HG03565 (cell line): ENCODE measurements at regions not wholly inside any gene's neighbourhood (a gene's known extent, or its start where the extent isn't known, plus 50 kb on each side); places are given as distances from the start of the nearest gene placed in this dataset.
"Not testable (repeated sequence)": the region's sequence is repeated elsewhere in the genome, so short reads cannot be mapped to it uniquely, and the experiment has no call there.

ENCODE experiments used
- ATAC-seq: cut with Tn5 transposase; IDR thresholded peaks from one replicate; pipeline ENCODE4 v1.9.1; 2021; ENCODE audit warnings: mild to moderate bottlenecking, moderate library complexity; ENCODE audit not compliant: unreplicated experiment

GRCh38 chr3:67145738-67146137 is 147.6 kb downstream of the KBTBD8 start:
- ATAC-seq: no peak

DNA sequence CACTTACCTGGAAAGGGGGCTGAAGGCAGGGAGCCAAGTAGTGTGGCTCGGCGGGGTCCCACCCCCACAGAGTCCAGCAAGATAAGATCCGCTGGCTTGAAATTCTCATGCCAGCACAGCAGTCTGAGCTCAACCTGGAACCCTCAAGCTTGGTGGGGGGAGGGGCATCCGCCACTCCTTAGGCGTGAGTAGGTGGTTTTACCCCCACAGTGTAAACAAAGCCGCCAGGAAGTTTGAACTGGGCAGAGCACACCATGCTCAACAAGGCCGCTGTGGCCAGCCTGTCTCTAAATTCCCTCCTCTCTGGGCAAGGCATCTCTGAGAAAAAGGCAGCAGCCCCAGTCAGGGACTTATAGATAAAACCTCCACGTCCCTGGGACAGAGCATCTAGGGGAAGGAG is 156.3 kb downstream of the KBTBD8 start:
- ATAC-seq: no peak

DNA sequence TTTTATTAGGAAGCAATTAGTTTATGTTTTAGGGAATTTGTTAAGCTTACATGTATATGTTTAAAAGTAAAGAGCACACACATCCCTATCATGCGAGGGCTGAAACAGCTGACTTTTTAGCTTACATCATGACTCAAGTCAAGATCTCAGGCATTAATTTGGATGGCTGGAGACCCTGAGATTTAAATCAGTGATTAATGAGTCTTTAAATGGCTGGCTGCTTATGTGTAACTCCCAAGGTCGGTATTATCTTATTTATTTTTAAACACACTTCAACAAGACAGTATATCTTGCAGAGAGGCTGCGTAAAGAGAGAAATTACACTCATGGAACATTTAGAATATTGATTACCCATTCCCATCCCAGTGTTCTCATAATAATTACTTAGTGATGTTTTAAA is 169.4 kb downstream of the KBTBD8 start:
- no peak for ATAC-seq

DNA sequence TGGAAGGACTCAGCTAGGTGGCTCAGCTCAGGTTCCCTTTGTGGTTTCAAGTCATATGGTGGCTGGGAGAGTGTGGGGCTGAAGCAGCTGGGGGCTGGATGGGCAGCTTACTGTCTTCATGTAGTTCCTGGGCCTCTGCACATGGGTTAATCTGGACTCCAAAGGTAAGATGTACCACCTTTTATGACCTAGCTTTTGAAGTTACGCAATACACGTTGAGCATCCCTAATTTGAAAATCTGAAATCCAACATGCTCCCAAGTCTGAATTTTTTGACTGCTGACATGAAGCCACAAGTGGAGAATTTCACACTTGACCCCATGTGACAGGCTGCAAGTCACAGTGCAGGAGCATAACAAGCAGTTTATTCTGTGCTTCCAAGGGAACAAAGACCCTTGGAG is 173.7 kb downstream of the KBTBD8 start:
- ATAC-seq: no peak

GRCh38 chr3:67173130-67173529 is 175.0 kb downstream of the KBTBD8 start:
- ATAC-seq: not testable (repeated sequence)

GRCh38 chr3:67176396-67176795 is 178.3 kb downstream of the KBTBD8 start:
- no peak for ATAC-seq

GRCh38 chr3:67192466-67192865 is 194.4 kb downstream of the KBTBD8 start:
- no peak for ATAC-seq

- no peak for ATAC-seq
Measured at GRCh38 chr3:67196677-67197076, 198.6 kb downstream of the KBTBD8 start.

DNA sequence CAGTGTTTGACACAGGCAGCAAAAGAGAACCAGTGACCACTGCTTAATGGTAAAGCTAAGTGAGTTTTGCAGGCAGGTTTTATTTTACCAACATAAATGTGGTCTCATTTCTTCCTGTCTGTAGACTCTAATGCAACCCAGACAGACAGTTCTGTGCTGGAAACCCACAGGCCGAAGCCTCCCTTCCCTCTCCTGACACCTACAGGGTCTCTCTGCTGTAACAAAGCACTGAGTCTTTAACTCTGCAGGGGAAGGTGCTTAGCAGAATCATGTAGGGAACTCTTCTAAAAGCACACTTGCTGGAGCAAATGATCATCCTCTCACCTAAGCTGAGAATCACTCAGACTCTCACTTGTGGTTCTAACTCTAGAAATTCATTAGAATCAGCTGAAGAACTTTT is 200.3 kb downstream of the KBTBD8 start:
- ATAC-seq: no peak

- ATAC-seq: no peak
Measured at GRCh38 chr3:67200618-67201017, 202.5 kb downstream of the KBTBD8 start.

DNA sequence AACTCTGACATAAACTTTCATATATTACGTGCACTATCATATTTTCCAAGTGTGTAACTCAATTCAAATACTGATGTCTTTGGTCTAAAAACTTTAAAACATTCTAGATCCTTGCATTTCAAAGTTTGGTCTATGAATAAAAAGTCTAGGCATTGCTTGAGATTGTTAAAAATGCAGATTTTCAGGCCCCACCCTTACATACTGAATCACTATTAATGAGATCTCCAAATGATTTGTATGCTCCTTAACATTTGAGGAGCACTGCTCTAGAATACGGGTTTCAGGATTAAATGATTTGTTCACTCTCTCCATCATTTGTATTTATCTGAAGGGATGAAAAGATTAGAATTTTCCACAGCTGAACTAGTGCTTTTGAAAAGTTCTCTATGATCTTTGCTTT is 202.9 kb downstream of the KBTBD8 start:
- ATAC-seq: no peak

DNA sequence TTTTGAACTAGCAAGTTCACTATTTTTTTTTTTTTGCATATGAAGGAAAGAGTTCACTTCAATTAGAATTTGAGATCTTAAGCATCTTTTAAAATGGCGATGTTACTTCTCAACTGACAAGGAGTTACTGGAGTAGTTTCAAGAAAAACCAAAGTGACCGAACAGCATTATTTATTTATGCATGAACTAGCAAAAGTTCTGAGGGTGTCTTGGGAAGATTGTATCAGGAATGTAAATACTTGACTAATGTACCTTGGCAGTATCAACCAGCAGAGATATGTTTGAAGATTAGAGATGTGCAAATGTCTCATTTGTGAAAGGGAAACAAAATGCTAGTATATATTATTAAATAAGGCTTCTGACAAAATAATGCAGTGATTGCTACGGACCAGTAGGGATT is 203.9 kb downstream of the KBTBD8 start:
- ATAC-seq: no peak

- no peak for ATAC-seq
Measured at GRCh38 chr3:67204951-67205350, 206.8 kb downstream of the KBTBD8 start.

- no peak for ATAC-seq
Measured at GRCh38 chr3:67215690-67216089, 217.6 kb downstream of the KBTBD8 start.

DNA sequence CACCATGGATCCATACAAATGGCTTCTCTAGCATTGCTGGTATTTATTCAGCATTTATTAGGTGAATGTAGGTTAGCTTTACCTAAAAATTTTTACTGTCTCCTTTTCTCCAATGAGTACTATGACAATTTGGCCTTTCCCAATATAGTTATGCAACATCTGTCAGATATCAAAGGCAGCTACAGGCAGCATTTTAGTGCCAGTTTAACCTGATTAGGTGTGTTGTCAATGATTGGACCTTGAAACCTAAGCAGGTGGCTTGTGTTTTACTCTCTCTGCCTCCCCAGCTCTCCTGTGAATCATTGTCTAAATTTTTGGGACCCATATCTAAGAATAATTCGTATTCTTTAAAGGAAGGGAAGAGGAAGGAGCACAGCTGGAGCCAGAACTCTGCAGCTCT is 228.9 kb downstream of the KBTBD8 start:
- no peak for ATAC-seq

GRCh38 chr3:67228136-67228535 is 230.0 kb downstream of the KBTBD8 start:
- no peak for ATAC-seq

DNA sequence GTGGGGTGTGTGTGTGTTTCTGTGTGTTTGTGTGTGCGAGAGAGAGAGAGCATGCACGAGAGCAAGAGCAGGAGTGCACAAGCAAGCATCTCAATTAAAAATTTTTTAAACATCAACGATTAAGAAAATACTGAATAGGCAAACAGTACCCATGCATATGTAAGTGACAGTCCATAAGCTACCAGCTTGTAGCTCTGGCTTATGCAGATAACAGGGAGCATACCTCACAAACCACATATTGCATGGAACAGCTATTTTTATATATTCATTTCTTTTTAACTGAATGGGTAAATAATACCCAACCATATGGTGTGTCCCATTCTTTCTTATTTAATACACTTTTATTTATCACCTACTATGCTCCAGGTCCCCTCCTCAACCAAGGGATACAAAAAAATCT is 234.5 kb downstream of the KBTBD8 start:
- ATAC-seq: no peak

GRCh38 chr3:67239353-67239752 is 241.2 kb downstream of the KBTBD8 start:
- no peak for ATAC-seq

- ATAC-seq: no peak
Measured at GRCh38 chr3:67241084-67241483, 243.0 kb downstream of the KBTBD8 start.

- no peak for ATAC-seq
Measured at GRCh38 chr3:67244130-67244529, 246.0 kb downstream of the KBTBD8 start.

DNA sequence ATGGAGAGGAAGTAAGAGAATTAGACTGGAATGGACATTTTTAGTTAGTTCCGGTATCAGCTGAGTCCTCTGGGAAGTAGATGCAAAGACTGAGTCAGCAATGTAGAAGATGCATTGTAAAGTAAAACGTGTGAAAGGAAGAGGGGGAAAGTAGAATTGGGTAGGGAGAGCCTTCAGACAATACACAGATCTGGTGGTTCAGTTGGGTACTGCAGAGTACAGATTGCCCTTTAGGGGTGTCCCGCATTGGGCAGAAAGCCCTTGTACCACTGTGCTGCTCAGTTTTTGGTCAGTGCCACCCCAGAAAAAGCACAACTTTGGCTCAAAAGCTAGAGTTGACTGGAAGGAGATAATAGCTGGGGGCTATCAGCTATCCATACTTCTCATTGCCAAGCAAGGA is 247.4 kb downstream of the KBTBD8 start:
- no peak for ATAC-seq

GRCh38 chr3:67248726-67249125 is 250.6 kb downstream of the KBTBD8 start:
- ATAC-seq: no peak

- not testable (repeated sequence) for ATAC-seq
Measured at GRCh38 chr3:67252906-67253305, 254.8 kb downstream of the KBTBD8 start.
